ENCODE measurements at regions not wholly inside any gene's neighbourhood (a gene's known extent, or its start where the extent isn't known, plus 50 kb on each side); places are given as distances from the start of the nearest gene placed in this dataset.
A peak's percentile ranks its signal among the peaks of the same experiment; 100 is the strongest.

GRCh38 chr5:56638061-56638621 lies 177.2 kb upstream of the MAP3K1 start (continued):
- TF ChIP-seq ZNF318 (CRISPR knock-in tag; IDR thresholded peaks at IDR 0.05) (no peak), ZNF605 (CRISPR knock-in tag; IDR thresholded peaks at IDR 0.05) (no peak), ELF3 (CRISPR knock-in tag; IDR thresholded peaks at IDR 0.05) (peak; percentile 61), ZNF709 (CRISPR knock-in tag; IDR thresholded peaks at IDR 0.05) (no peak), REPIN1 (CRISPR knock-in tag; IDR thresholded peaks at IDR 0.05; ENCODE audit: borderline replicate concordance, low read depth) (no peak), HDAC2 (CRISPR knock-in tag; IDR thresholded peaks at IDR 0.05) (peak; percentile 43; the same call in 1 of the 2 replicates), KDM4B (CRISPR knock-in tag; IDR thresholded peaks at IDR 0.05) (no peak), KMT2B (CRISPR knock-in tag; IDR thresholded peaks at IDR 0.05) (no peak), NFKBIZ (CRISPR knock-in tag; IDR thresholded peaks at IDR 0.05) (no peak), PRDM10 (CRISPR knock-in tag; IDR thresholded peaks at IDR 0.05; ENCODE audit: low read depth) (0 out of 2 replicates have a peak, but pooled peaks have one; percentile 21)
- TF ChIP-seq, protein P1, sequence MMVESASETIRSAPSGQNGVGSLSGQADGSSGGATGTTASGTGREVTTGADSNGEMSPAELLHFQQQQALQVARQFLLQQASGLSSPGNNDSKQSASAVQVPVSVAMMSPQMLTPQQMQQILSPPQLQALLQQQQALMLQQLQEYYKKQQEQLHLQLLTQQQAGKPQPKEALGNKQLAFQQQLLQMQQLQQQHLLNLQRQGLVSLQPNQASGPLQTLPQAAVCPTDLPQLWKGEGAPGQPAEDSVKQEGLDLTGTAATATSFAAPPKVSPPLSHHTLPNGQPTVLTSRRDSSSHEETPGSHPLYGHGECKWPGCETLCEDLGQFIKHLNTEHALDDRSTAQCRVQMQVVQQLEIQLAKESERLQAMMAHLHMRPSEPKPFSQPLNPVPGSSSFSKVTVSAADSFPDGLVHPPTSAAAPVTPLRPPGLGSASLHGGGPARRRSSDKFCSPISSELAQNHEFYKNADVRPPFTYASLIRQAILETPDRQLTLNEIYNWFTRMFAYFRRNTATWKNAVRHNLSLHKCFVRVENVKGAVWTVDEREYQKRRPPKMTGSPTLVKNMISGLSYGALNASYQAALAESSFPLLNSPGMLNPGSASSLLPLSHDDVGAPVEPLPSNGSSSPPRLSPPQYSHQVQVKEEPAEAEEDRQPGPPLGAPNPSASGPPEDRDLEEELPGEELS (CRISPR knock-in tag; IDR thresholded peaks at IDR 0.05) = peak; percentile 87
- TF ChIP-seq, protein P2, sequence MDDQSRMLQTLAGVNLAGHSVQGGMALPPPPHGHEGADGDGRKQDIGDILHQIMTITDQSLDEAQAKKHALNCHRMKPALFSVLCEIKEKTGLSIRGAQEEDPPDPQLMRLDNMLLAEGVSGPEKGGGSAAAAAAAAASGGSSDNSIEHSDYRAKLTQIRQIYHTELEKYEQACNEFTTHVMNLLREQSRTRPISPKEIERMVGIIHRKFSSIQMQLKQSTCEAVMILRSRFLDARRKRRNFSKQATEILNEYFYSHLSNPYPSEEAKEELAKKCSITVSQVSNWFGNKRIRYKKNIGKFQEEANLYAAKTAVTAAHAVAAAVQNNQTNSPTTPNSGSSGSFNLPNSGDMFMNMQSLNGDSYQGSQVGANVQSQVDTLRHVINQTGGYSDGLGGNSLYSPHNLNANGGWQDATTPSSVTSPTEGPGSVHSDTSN (CRISPR knock-in tag; IDR thresholded peaks at IDR 0.05; ENCODE audit: borderline replicate concordance) = no peak

All from HepG2 (cell line).